ENCODE measurements at regions not wholly inside any gene's neighbourhood (a gene's known extent, or its start where the extent isn't known, plus 50 kb on each side); places are given as distances from the start of the nearest gene placed in this dataset.
"Not testable (repeated sequence)": the region's sequence is repeated elsewhere in the genome, so short reads cannot be mapped to it uniquely, and the experiment has no call there.

DNA sequence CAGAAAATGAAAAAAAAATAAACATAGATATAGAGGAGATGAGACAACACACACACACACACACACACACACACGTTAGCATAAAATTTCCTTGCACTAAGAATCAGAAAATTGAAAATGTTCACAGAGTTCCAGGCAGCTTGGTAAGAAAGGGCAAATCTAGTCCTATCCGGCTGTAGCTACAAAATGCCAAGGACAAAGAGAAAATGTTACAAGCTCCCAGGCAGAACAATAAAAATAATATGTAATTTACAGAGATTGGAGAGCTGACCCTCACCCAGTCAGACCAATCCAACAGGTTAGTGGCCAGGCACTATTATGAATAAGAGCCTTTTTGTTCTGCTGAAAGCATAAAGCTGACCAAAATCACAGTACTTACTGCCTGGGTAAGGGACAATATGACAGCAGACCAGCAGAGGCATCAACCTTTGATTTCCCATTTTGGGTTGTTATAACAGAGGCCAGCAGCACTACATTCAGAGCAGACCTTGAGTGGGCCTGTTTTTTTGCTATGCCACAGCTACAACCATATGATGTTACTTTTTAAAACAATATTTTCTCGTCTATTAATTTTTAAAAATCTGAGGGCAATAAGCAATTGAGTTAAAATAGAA is 892.6 kb downstream of the TAF11L14 start:
- no peaks in the 10 kb centered on the region for H3K36me3 Mint-ChIP-seq
- ChIA-PET CTCF (no interaction called here), POLR2A (no interaction called here)
- H3K9me3 Mint-ChIP-seq, result peaks cover 0 to 3% (median 3%) of the 10 kb centered on the region in 3 donors
- Histone ChIP-seq H3K9me3 (no peaks in the 10 kb centered on the region), H3K4me3 (ENCODE audit: control insufficient read depth in 1 of 2, extremely low read depth in 1 of 2, low read length in 1 of 2) (no peak overlapping the region), H3K4me1 (ENCODE audit: control insufficient read depth in 1 of 2, extremely low read depth in 1 of 2, insufficient read depth in 2 of 2, low read length in 2 of 2) (no peaks in the 10 kb centered on the region), H3K27ac (ENCODE audit: low read length) (no peak overlapping the region), H3K27me3 (replicated peaks in 1 of 2; ENCODE audit: control insufficient read depth in 2 of 2, extremely low read depth in 1 of 2, insufficient read depth in 2 of 2, low read length in 1 of 2) (no peaks in the 10 kb centered on the region), H3K36me3 (ENCODE audit: control insufficient read depth in 2 of 2, extremely low read depth in 1 of 2, insufficient read depth in 1 of 2, low read length in 1 of 2) (no peaks in the 10 kb centered on the region)
- no CpG with 5 or more reads among the region's 3 CpGs for WGBS (ENCODE audit: insufficient coverage)
- H3K27ac Mint-ChIP-seq, result no peak overlapping the region
- ATAC-seq (replicated peaks in 1 of 4) (no peak), DNase-seq (no peak)
- no peak overlapping the region for H3K4me3 Mint-ChIP-seq
- no peaks in the 10 kb centered on the region for H3K4me1 Mint-ChIP-seq
- H3K27me3 Mint-ChIP-seq, result no peaks in the 10 kb centered on the region

DNA sequence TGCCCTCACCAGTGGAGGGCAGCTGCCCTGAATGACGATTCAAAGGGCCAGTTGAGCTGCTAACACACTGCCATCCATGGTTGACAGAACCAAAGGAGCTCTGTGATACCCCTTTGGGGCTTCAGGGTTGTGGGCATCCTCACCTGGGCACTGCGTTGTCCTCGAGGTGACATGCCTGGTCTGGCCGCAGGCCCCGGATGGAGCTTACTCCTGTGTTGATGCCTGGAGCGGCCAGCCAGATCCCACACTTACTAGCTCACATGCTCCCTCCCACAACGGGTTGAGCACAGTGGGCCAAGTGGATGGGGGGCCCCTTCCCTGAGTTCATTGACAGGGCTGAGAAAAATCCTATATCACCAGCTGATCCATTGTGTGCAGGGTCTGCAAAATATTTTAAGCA is 898.9 kb downstream of the TAF11L14 start:
- no peak overlapping the region for H3K27ac ChIP-seq (ENCODE audit: low read length)
- H3K4me3 ChIP-seq (ENCODE audit: control insufficient read depth in 1 of 2, extremely low read depth in 1 of 2, low read length in 1 of 2), result no peak overlapping the region
- no peak overlapping the region for H3K27ac Mint-ChIP-seq
- ChIA-PET POLR2A (no interaction called here), CTCF (no interaction called here)
- H3K9me3 ChIP-seq, result no peaks in the 10 kb centered on the region
- no peaks in the 10 kb centered on the region for H3K36me3 Mint-ChIP-seq
- peaks cover 0 to 17% (median 4%) of the 10 kb centered on the region in 3 donors for H3K9me3 Mint-ChIP-seq
- no peaks in the 10 kb centered on the region for H3K4me1 ChIP-seq (ENCODE audit: control insufficient read depth in 1 of 2, extremely low read depth in 1 of 2, insufficient read depth in 2 of 2, low read length in 2 of 2)
- H3K36me3 ChIP-seq (ENCODE audit: control insufficient read depth in 2 of 2, extremely low read depth in 1 of 2, insufficient read depth in 1 of 2, low read length in 1 of 2), result no peaks in the 10 kb centered on the region
- no peak for DNase-seq
- no peaks in the 10 kb centered on the region for H3K27me3 ChIP-seq (replicated peaks in 1 of 2; ENCODE audit: control insufficient read depth in 2 of 2, extremely low read depth in 1 of 2, insufficient read depth in 2 of 2, low read length in 1 of 2)
- ATAC-seq (replicated peaks in 1 of 4), result no peak
- H3K27me3 Mint-ChIP-seq, result no peaks in the 10 kb centered on the region
- WGBS (ENCODE audit: insufficient coverage), result 73% methylated on average over 4 of the region's 7 CpGs
- no peak overlapping the region for H3K4me3 Mint-ChIP-seq
- H3K4me1 Mint-ChIP-seq, result no peaks in the 10 kb centered on the region

DNA sequence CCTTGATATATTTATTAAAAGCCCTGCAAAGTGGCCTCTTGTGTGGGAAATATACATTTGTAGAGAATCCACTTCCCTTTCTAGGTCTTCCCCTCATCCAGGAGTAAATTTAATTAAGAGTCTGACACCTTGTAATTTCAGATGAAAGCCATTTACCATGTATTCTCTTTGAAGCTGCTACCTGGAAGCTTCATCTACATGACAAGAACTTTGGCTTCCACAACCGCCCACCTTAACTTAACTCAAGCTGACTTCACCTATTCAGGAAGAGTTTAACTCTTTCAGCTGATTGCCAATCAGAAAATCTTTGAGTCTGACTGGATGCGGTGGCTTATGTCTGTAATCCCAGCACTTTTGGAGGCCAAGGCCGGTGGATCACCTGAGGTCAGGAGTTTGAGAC is 899.9 kb downstream of the TAF11L14 start:
- ChIA-PET CTCF (no interaction called here), POLR2A (no interaction called here)
- Histone ChIP-seq H3K4me3 (ENCODE audit: control insufficient read depth in 1 of 2, extremely low read depth in 1 of 2, low read length in 1 of 2) (no peak overlapping the region), H3K36me3 (ENCODE audit: control insufficient read depth in 2 of 2, extremely low read depth in 1 of 2, insufficient read depth in 1 of 2, low read length in 1 of 2) (no peaks in the 10 kb centered on the region), H3K4me1 (ENCODE audit: control insufficient read depth in 1 of 2, extremely low read depth in 1 of 2, insufficient read depth in 2 of 2, low read length in 2 of 2) (no peaks in the 10 kb centered on the region), H3K27ac (ENCODE audit: low read length) (no peak overlapping the region), H3K27me3 (replicated peaks in 1 of 2; ENCODE audit: control insufficient read depth in 2 of 2, extremely low read depth in 1 of 2, insufficient read depth in 2 of 2, low read length in 1 of 2) (no peaks in the 10 kb centered on the region), H3K9me3 (no peaks in the 10 kb centered on the region)
- no peak for ATAC-seq (replicated peaks in 1 of 4)
- no peak overlapping the region for H3K4me3 Mint-ChIP-seq
- no peaks in the 10 kb centered on the region for H3K36me3 Mint-ChIP-seq
- H3K27me3 Mint-ChIP-seq, result no peaks in the 10 kb centered on the region
- peaks cover 0 to 17% (median 4%) of the 10 kb centered on the region in 3 donors for H3K9me3 Mint-ChIP-seq
- no peaks in the 10 kb centered on the region for H3K4me1 Mint-ChIP-seq
- no peak for DNase-seq
- no peak overlapping the region for H3K27ac Mint-ChIP-seq
- WGBS (ENCODE audit: insufficient coverage), result 80% methylated on average over 2 of the region's 3 CpGs

DNA sequence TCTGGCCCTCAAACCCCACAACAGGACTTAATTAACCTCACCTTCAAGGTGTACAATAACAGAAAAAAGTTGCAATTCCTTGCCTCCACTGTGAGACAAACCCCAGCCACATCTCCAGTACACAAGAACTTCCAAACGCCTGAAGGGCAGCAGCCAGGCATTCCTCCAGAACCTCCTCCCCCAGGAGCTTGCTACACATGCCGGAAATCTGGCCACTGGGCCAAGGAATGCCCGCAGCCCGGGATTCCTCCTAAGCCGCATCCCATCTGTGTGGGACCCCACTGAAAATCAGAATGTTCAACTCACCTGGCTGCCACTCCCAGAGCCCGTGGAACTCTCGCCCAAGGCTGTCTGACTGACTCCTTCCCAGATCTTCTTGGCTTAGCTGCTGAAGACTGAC is 901.5 kb downstream of the TAF11L14 start:
- H3K27ac ChIP-seq (ENCODE audit: low read length); DNase-seq; H3K27ac Mint-ChIP-seq; H3K36me3 ChIP-seq (ENCODE audit: control insufficient read depth in 2 of 2, extremely low read depth in 1 of 2, insufficient read depth in 1 of 2, low read length in 1 of 2); H3K27me3 ChIP-seq (replicated peaks in 1 of 2; ENCODE audit: control insufficient read depth in 2 of 2, extremely low read depth in 1 of 2, insufficient read depth in 2 of 2, low read length in 1 of 2); H3K9me3 ChIP-seq; H3K4me3 Mint-ChIP-seq; H3K4me1 ChIP-seq (ENCODE audit: control insufficient read depth in 1 of 2, extremely low read depth in 1 of 2, insufficient read depth in 2 of 2, low read length in 2 of 2); POLR2A ChIA-PET; CTCF ChIA-PET; ATAC-seq (replicated peaks in 1 of 4); H3K36me3 Mint-ChIP-seq; H3K4me3 ChIP-seq (ENCODE audit: control insufficient read depth in 1 of 2, extremely low read depth in 1 of 2, low read length in 1 of 2); H3K4me1 Mint-ChIP-seq; H3K27me3 Mint-ChIP-seq: not testable (repeated sequence)
- H3K9me3 Mint-ChIP-seq, result peaks cover 0 to 24% (median 4%) of the 10 kb centered on the region in 3 donors
- 72% methylated on average over 5 of the region's 7 CpGs for WGBS (ENCODE audit: insufficient coverage)

DNA sequence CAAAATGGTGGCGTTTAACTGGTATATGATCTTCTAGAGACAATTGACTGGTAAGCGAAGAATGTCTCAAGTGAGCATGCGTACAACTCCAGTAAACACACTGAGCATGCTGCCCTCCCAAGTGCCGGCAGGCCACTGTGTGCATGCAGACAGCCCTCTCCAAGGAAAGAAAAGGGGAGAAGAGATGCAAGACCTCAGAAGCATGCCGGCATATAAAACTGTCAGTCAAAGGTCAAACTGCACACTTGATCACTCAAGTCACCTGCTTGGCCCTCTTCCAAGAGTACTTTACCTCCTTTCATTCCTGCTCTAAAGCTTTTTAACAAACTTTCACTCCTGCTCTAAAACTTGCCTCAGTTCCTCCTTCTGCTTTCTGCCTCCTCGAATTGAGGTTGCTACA is 910.2 kb downstream of the TAF11L14 start:
- Mint-ChIP-seq H3K27me3 (no peaks in the 10 kb centered on the region), H3K36me3 (no peaks in the 10 kb centered on the region), H3K4me3 (no peak overlapping the region), H3K4me1 (no peaks in the 10 kb centered on the region), H3K27ac (no peak overlapping the region), H3K9me3 (peaks cover 7 to 16% (median 13%) of the 10 kb centered on the region in 3 donors)
- Histone ChIP-seq H3K27me3 (replicated peaks in 1 of 2; ENCODE audit: control insufficient read depth in 2 of 2, extremely low read depth in 1 of 2, insufficient read depth in 2 of 2, low read length in 1 of 2) (no peaks in the 10 kb centered on the region), H3K36me3 (ENCODE audit: control insufficient read depth in 2 of 2, extremely low read depth in 1 of 2, insufficient read depth in 1 of 2, low read length in 1 of 2) (no peaks in the 10 kb centered on the region), H3K4me3 (ENCODE audit: control insufficient read depth in 1 of 2, extremely low read depth in 1 of 2, low read length in 1 of 2) (no peak overlapping the region), H3K27ac (ENCODE audit: low read length) (no peak overlapping the region), H3K9me3 (no peaks in the 10 kb centered on the region), H3K4me1 (ENCODE audit: control insufficient read depth in 1 of 2, extremely low read depth in 1 of 2, insufficient read depth in 2 of 2, low read length in 2 of 2) (no peaks in the 10 kb centered on the region)
- ATAC-seq (replicated peaks in 1 of 4) (no peak), DNase-seq (no peak)
- CTCF ChIA-PET, result no interaction called here
- 84% methylated on average over 5 of the region's 6 CpGs for WGBS (ENCODE audit: insufficient coverage)
- POLR2A ChIA-PET, result no interaction called here

DNA sequence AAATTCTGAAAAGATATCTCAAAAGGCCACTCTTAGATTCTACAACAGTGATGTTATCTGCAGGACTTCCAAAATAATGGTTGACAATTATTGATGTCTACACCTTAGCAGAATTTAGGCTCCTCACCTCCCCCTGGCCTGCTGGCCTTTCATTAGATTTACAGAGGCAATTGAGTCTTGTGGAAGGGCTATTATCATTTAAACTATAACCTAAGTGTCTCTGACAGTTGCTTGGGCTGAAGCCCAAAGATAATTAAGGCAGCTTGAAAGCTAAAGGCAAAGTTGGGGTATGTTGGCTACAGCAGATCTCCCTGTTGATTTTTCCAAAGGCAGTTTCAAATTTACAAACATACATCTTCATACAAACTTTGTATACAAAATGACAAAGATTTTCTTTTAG is 912.3 kb downstream of the TAF11L14 start:
- H3K27ac Mint-ChIP-seq, result no peak overlapping the region
- no peaks in the 10 kb centered on the region for H3K36me3 ChIP-seq (ENCODE audit: control insufficient read depth in 2 of 2, extremely low read depth in 1 of 2, insufficient read depth in 1 of 2, low read length in 1 of 2)
- H3K9me3 Mint-ChIP-seq, result peaks cover 9 to 31% (median 16%) of the 10 kb centered on the region in 3 donors
- H3K4me1 Mint-ChIP-seq, result no peaks in the 10 kb centered on the region
- no peak overlapping the region for H3K4me3 Mint-ChIP-seq
- no peaks in the 10 kb centered on the region for H3K27me3 Mint-ChIP-seq
- no peaks in the 10 kb centered on the region for H3K36me3 Mint-ChIP-seq
- H3K27ac ChIP-seq (ENCODE audit: low read length), result no peak overlapping the region
- no peak for DNase-seq
- no peaks in the 10 kb centered on the region for H3K27me3 ChIP-seq (replicated peaks in 1 of 2; ENCODE audit: control insufficient read depth in 2 of 2, extremely low read depth in 1 of 2, insufficient read depth in 2 of 2, low read length in 1 of 2)
- ChIA-PET POLR2A (no interaction called here), CTCF (no interaction called here)
- ATAC-seq (replicated peaks in 1 of 4), result no peak
- no peaks in the 10 kb centered on the region for H3K9me3 ChIP-seq
- H3K4me3 ChIP-seq (ENCODE audit: control insufficient read depth in 1 of 2, extremely low read depth in 1 of 2, low read length in 1 of 2), result no peak overlapping the region
- no peaks in the 10 kb centered on the region for H3K4me1 ChIP-seq (ENCODE audit: control insufficient read depth in 1 of 2, extremely low read depth in 1 of 2, insufficient read depth in 2 of 2, low read length in 2 of 2)

DNA sequence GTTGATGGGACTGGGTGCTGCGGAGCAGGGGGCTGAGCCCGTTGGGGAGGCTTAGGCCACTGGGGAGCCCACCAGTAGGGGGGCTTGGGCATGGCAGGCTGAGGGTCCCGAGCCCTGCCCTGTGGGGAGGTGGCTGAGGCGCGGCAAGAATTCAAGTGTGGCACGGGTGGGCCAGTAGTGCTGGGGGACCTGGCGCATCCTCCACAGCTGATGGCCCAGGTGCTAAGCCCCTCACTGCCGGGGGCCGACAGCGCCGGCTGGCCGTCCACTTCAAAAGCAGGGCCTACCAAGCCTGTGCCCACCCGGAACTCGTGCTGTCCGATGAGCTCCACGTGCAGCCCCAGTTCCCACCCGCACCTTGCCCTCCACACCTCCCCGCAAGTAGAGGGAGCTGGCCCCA is 917.5 kb downstream of the TAF11L14 start:
- H3K9me3 Mint-ChIP-seq, result peaks cover 18 to 35% (median 19%) of the 10 kb centered on the region in 3 donors
- DNase-seq (no peak), ATAC-seq (replicated peaks in 1 of 4) (no peak)
- no peaks in the 10 kb centered on the region for H3K27me3 Mint-ChIP-seq
- H3K36me3 Mint-ChIP-seq, result no peaks in the 10 kb centered on the region
- H3K9me3 ChIP-seq, result no peaks in the 10 kb centered on the region
- H3K4me3 ChIP-seq (ENCODE audit: control insufficient read depth in 1 of 2, extremely low read depth in 1 of 2, low read length in 1 of 2), result no peak overlapping the region
- H3K27me3 ChIP-seq (replicated peaks in 1 of 2; ENCODE audit: control insufficient read depth in 2 of 2, extremely low read depth in 1 of 2, insufficient read depth in 2 of 2, low read length in 1 of 2), result no peaks in the 10 kb centered on the region
- no peak overlapping the region for H3K27ac Mint-ChIP-seq
- H3K4me3 Mint-ChIP-seq, result no peak overlapping the region
- no peaks in the 10 kb centered on the region for H3K4me1 ChIP-seq (ENCODE audit: control insufficient read depth in 1 of 2, extremely low read depth in 1 of 2, insufficient read depth in 2 of 2, low read length in 2 of 2)
- H3K36me3 ChIP-seq (ENCODE audit: control insufficient read depth in 2 of 2, extremely low read depth in 1 of 2, insufficient read depth in 1 of 2, low read length in 1 of 2), result no peaks in the 10 kb centered on the region
- no peaks in the 10 kb centered on the region for H3K4me1 Mint-ChIP-seq
- H3K27ac ChIP-seq (ENCODE audit: low read length), result no peak overlapping the region
- CTCF ChIA-PET, result no interaction called here
- WGBS (ENCODE audit: insufficient coverage), result 94% methylated on average over 17 of the region's 18 CpGs
- POLR2A ChIA-PET, result no interaction called here

All from T-cell (primary cell).